ENCODE measurements at regions not wholly inside any gene's neighbourhood (a gene's known extent, or its start where the extent isn't known, plus 50 kb on each side); places are given as distances from the start of the nearest gene placed in this dataset.

- TF ChIP-seq CTCF (IDR thresholded peaks at IDR 0.05) (no peak), POLR2A (IDR thresholded peaks at IDR 0.05) (no peak)
Measured at GRCh38 chr15:70264738-70265465, 167.2 kb upstream of the TLE3 start.
